BLaER1 (cell line): ENCODE measurements at regions not wholly inside any gene's neighbourhood (a gene's known extent, or its start where the extent isn't known, plus 50 kb on each side); places are given as distances from the start of the nearest gene placed in this dataset.
A peak's percentile ranks its signal among the peaks of the same experiment; 100 is the strongest.

Experiments
- H3K27ac ChIP-seq: shearing (Covaris generic); formaldehyde crosslinking; 2 replicates; pipeline ENCODE4 v1.8.1; 2022
- H3K27me3 ChIP-seq: shearing (Covaris generic); formaldehyde crosslinking; 2 replicates; pipeline ENCODE4 v1.8.1; 2022
- H3K36me3 ChIP-seq: shearing (Covaris generic); formaldehyde crosslinking; 2 replicates; pipeline ENCODE4 v1.8.1; 2022
- H3K4me1 ChIP-seq: shearing (Covaris generic); formaldehyde crosslinking; 2 replicates; pipeline ENCODE4 v1.8.1; 2022
- H3K4me2 ChIP-seq: shearing (Covaris generic); formaldehyde crosslinking; 2 replicates; pipeline ENCODE4 v1.8.1; 2022
- H3K4me3 ChIP-seq: shearing (Covaris generic); formaldehyde crosslinking; 2 replicates; pipeline ENCODE4 v1.8.1; 2022
- H3K9ac ChIP-seq: shearing (Covaris generic); formaldehyde crosslinking; 2 replicates; pipeline ENCODE4 v1.8.1; 2022
- H3K9me3 ChIP-seq: shearing (Covaris generic); formaldehyde crosslinking; 2 replicates; pipeline ENCODE4 v1.8.1; 2022
- H4K20me1 ChIP-seq: shearing (Covaris generic); formaldehyde crosslinking; 2 replicates; pipeline ENCODE4 v1.8.1; 2022
- Cebpa-rat ChIP-seq: shearing (Covaris generic); IDR thresholded peaks from 2 replicates; pipeline ENCODE4 v1.8.1; 2022

- peaks cover 7% of the 10 kb centered on the region; the same call in 1 of the 2 replicates for H3K27me3 ChIP-seq
- no peaks in the 10 kb centered on the region for H3K36me3 ChIP-seq
- H3K4me3 ChIP-seq, result no peak overlapping the region
- H3K27ac ChIP-seq, result no peak overlapping the region
- peak overlapping the region; percentile 65 for H3K4me2 ChIP-seq
- peak overlapping the region; percentile 38; the same call in 1 of the 2 replicates for H3K9ac ChIP-seq
- no peak for TF ChIP-seq Cebpa-rat
- peaks cover 34% of the 10 kb centered on the region; the same call in 1 of the 2 replicates for H4K20me1 ChIP-seq
- peaks cover 67% of the 10 kb centered on the region for H3K4me1 ChIP-seq
- no peaks in the 10 kb centered on the region for H3K9me3 ChIP-seq
Observed at GRCh38 chr15:70250208-70251201, 152.8 kb upstream of the TLE3 start.

DNA sequence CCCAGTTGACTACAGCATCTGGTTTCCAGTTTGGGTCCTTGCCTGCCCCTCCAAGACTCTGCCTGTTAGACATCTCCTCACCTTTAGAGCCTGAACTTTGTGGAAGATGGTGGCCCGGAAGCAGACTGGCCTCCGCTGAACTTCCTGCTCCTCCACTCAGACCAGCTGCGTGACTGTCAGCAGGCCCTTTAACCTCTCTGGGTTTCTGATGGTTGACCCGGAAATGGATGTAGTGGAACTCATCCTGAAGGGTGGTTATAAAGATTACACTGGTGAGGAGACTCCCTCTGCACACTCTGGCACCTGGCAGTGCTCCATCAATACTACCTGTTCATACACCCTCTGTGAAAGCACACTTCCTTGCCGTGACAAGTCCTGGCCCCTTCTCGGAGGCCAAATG is 151.9 kb upstream of the TLE3 start:
- no peaks in the 10 kb centered on the region for H3K36me3 ChIP-seq
- peaks cover 7% of the 10 kb centered on the region; the same call in 1 of the 2 replicates for H3K27me3 ChIP-seq
- H3K27ac ChIP-seq, result no peak overlapping the region
- H3K9ac ChIP-seq, result no peak overlapping the region
- H3K4me2 ChIP-seq, result peak overlapping the region; percentile 65
- no peak overlapping the region for H3K4me3 ChIP-seq
- no peaks in the 10 kb centered on the region for H3K9me3 ChIP-seq
- peaks cover 34% of the 10 kb centered on the region; the same call in 1 of the 2 replicates for H4K20me1 ChIP-seq
- no peak for TF ChIP-seq Cebpa-rat
- peaks cover 67% of the 10 kb centered on the region for H3K4me1 ChIP-seq

GRCh38 chr15:70248116-70249025 is 150.7 kb upstream of the TLE3 start:
- no peak overlapping the region for H3K9ac ChIP-seq
- peaks cover 7% of the 10 kb centered on the region; the same call in 1 of the 2 replicates for H3K27me3 ChIP-seq
- H4K20me1 ChIP-seq, result peaks cover 34% of the 10 kb centered on the region; the same call in 1 of the 2 replicates
- no peak overlapping the region for H3K4me3 ChIP-seq
- peaks cover 69% of the 10 kb centered on the region for H3K4me1 ChIP-seq
- no peak for TF ChIP-seq Cebpa-rat
- peak overlapping the region; percentile 63 for H3K4me2 ChIP-seq
- H3K9me3 ChIP-seq, result no peaks in the 10 kb centered on the region
- H3K36me3 ChIP-seq, result no peaks in the 10 kb centered on the region
- H3K27ac ChIP-seq, result no peak overlapping the region

DNA sequence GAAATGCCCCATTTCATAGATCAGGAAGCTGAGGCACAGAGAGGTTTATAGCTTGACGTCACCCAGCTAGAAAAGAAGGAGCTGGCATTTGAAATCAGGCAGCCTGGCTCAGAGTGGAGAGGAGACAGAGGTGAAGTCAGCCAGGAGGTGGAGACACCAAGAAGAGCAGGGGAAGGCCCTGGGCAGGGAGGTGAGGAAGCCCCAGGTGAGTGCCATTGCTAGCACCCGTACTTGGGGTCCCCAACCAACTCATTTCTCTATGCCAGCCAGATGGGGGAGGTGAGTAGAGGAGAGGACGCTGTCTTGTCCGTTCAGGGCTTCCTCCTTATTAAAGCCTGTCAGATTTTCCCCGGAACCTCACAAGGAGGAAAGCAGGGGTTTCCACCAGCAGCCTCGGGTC is 149.6 kb upstream of the TLE3 start:
- no peaks in the 10 kb centered on the region for H3K9me3 ChIP-seq

DNA sequence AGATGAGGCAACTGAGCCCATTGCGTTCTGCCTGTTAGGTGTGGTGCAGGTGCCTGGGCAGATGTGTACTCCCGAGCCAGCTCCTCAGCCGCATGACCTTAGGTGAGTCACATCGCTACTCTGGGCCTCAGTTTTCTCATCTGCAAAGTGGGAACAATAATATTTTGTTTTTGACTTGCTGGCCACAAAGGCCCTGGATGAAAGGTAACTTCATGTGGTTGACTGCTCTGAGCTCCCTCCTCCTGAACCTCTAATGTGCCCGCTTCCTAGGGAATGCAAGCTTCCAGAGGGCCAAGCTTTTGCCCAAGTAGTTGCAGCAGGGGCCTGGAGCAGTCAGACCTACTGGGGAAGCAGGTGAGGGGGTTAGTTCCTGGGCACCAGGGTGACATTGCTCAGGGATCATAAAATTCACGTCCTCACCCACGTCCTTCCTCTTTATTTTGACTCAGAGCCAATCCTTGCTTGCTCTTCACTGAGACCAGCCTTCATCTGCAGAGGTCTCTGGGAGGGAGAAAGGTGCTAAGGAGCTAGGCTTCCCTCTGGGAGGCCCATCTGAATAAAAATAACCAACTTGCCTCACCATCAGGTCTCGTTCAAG is 149.0 kb upstream of the TLE3 start:
- Histone ChIP-seq H3K36me3 (no peaks in the 10 kb centered on the region), H3K4me2 (0 out of 2 replicates have a peak overlapping the region, but pooled peaks have one; percentile 26), H4K20me1 (peaks cover 24% of the 10 kb centered on the region; the same call in 1 of the 2 replicates), H3K4me3 (no peak overlapping the region), H3K27me3 (no peaks in the 10 kb centered on the region; the same call in 1 of the 2 replicates), H3K9ac (no peak overlapping the region), H3K4me1 (peaks cover 73% of the 10 kb centered on the region), H3K9me3 (no peaks in the 10 kb centered on the region), H3K27ac (no peak overlapping the region)
- no peak for TF ChIP-seq Cebpa-rat

More for the DNA sequence above, 149.6 kb upstream of the TLE3 start:
- H3K27me3 ChIP-seq, result peaks cover 1% of the 10 kb centered on the region; the same call in 1 of the 2 replicates
- no peak overlapping the region for H3K4me2 ChIP-seq
- H3K27ac ChIP-seq, result no peak overlapping the region
- no peak overlapping the region for H3K9ac ChIP-seq
- no peak for TF ChIP-seq Cebpa-rat
- H4K20me1 ChIP-seq, result peaks cover 28% of the 10 kb centered on the region; the same call in 1 of the 2 replicates
- no peaks in the 10 kb centered on the region for H3K36me3 ChIP-seq
- H3K4me1 ChIP-seq, result peaks cover 73% of the 10 kb centered on the region
- H3K4me3 ChIP-seq, result no peak overlapping the region

GRCh38 chr15:70245932-70246622 is 148.4 kb upstream of the TLE3 start:
- Histone ChIP-seq H3K27ac (no peak overlapping the region), H3K9me3 (no peaks in the 10 kb centered on the region), H3K4me2 (peak overlapping the region; percentile 26; the same call in 1 of the 2 replicates), H3K4me1 (peaks cover 70% of the 10 kb centered on the region), H3K9ac (no peak overlapping the region), H3K36me3 (no peaks in the 10 kb centered on the region), H3K27me3 (no peaks in the 10 kb centered on the region), H3K4me3 (no peak overlapping the region), H4K20me1 (peaks cover 17% of the 10 kb centered on the region; the same call in 1 of the 2 replicates)
- TF ChIP-seq Cebpa-rat, result no peak

DNA sequence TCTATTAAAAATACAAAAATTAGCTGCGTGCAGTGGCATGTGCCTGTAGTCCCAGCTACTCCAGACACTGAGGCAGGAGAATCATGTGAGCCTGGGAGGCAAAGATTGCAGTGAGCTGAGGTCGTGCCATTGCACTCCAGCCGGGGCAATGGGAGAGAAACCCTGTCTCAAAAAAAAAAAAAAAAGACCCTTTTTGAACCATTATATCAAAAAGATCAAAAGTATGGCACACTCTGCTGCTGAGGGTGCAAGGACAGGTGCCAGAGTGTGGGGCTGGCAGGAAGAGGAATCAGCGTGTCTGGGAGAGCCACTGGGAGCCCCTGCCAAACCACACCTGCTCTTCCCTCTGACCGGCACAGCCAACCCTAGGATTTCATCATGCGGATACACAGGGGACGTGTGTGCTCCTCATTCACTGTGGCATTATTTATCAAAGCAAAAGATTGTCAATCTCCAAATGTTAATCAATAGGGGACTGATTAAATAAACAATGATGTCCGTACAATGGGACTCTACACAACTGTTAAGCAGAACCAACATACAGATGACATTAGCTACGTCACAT is 147.3 kb upstream of the TLE3 start:
- Histone ChIP-seq H3K36me3 (no peaks in the 10 kb centered on the region), H3K4me2 (no peak overlapping the region), H3K27ac (no peak overlapping the region), H3K9ac (no peak overlapping the region), H3K27me3 (no peaks in the 10 kb centered on the region), H3K4me3 (no peak overlapping the region), H3K4me1 (peaks cover 59% of the 10 kb centered on the region), H4K20me1 (peaks cover 8% of the 10 kb centered on the region; the same call in 1 of the 2 replicates), H3K9me3 (no peaks in the 10 kb centered on the region)
- no peak for TF ChIP-seq Cebpa-rat

DNA sequence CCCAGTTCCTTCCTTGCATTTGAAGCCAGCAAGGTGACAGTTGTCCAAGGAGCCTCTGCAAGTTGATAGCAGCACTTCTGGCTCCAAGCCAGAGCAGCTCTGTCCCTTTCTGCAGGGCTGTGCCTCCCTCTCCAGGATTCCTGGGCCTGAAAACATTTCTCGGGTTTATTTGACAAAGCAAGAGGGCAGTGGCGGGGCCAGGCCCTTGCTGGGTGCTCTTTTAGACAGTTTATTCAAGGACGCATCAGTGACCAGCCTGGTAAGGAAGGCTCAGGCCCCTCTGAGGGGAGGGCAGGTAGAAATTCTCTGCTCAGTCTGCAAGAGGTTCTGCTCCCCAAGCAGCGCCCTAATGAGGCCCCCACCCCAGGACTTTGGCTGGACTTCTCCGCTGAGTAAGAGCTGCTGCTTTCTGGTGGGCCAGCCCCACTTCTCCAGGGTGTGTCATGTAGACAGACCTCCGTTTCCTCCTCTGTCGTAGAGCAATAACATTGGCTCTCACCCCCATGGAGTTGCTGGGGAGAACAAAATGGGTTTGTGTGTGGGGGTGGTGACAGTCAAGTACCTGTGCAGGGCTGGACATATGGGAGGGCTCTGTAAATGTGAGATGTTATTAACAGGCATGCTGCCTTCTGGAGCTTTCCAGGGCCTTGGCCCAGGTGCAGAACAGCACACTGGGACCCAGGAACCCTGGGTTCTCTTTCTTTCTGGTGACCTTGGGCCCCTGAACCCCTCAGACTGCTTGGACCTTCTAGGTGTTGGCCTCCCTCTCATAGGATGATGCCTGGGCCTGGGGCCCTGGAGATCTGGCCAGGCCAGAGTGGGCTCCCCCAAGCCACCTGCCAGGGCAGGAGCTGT is 146.2 kb upstream of the TLE3 start:
- Histone ChIP-seq H3K4me3 (no peak overlapping the region), H3K27me3 (no peaks in the 10 kb centered on the region), H3K36me3 (no peaks in the 10 kb centered on the region), H4K20me1 (peaks cover 8% of the 10 kb centered on the region; the same call in 1 of the 2 replicates), H3K27ac (no peak overlapping the region), H3K9me3 (no peaks in the 10 kb centered on the region), H3K4me1 (peaks cover 48% of the 10 kb centered on the region), H3K9ac (no peak overlapping the region), H3K4me2 (no peak overlapping the region)
- TF ChIP-seq Cebpa-rat, result no peak
